AG09319 (cell line): ENCODE measurements at regions not wholly inside any gene's neighbourhood (a gene's known extent, or its start where the extent isn't known, plus 50 kb on each side); places are given as distances from the start of the nearest gene placed in this dataset.

Experiments used
- DNase-seq: peaks from one replicate; pipeline ENCODE4 v3.0.0-alpha.2; 2010; ENCODE audit warnings: low read depth; ENCODE audit errors: extremely low read depth
- TF ChIP-seq, protein P1 (sequence below): IDR thresholded peaks from 2 replicates; pipeline ENCODE4 v1.5.1; 2011; ENCODE audit warnings: low read depth, mild to moderate bottlenecking, inconsistent platforms, low read length, moderate library complexity

DNA sequence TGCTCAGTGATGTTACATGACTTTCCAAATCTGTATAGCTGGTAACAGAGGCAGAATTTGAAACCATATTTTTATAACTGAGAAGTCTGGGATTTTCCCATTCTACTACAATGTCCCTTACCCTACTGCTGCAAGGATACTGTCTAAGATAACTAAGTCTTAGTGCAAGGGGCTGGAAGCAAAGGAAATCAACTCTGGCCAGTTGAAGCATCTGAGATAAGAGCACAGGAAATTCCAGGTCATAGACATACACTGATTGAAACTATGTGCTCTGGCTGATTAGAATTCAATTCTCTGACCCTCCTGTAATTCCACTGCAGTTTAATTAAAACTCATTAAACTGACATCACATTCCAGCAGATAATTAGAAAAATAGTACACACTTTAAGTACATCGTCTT, 267.7 kb upstream of the C1orf87 start:
- TF ChIP-seq, protein P1, sequence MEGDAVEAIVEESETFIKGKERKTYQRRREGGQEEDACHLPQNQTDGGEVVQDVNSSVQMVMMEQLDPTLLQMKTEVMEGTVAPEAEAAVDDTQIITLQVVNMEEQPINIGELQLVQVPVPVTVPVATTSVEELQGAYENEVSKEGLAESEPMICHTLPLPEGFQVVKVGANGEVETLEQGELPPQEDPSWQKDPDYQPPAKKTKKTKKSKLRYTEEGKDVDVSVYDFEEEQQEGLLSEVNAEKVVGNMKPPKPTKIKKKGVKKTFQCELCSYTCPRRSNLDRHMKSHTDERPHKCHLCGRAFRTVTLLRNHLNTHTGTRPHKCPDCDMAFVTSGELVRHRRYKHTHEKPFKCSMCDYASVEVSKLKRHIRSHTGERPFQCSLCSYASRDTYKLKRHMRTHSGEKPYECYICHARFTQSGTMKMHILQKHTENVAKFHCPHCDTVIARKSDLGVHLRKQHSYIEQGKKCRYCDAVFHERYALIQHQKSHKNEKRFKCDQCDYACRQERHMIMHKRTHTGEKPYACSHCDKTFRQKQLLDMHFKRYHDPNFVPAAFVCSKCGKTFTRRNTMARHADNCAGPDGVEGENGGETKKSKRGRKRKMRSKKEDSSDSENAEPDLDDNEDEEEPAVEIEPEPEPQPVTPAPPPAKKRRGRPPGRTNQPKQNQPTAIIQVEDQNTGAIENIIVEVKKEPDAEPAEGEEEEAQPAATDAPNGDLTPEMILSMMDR: no peak
- DNase-seq: no peak

DNA sequence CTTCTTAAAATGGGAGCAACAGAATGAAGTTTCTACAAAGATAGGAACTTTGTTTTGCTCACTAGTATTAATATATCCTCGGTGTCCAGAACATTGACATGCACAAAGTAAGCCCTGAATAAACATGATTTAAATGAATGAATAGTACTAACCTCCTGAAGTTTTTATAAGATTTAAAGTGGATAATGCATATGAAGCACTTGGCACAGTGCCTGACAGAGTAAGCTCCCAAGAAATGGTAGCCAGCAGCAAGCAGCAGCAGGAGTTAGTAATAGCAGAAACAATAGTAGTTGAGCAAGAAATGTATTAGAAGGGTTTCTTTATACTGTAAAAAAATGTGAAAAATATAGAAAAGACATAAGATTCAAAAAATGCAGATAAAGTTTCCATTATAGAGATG, 258.1 kb upstream of the C1orf87 start:
- DNase-seq: no peak
- TF ChIP-seq, protein P1: no peak

GRCh38 chr1:60329651-60330050, 256.1 kb upstream of the C1orf87 start:
- TF ChIP-seq, protein P1: no peak
- DNase-seq: no peak

GRCh38 chr1:60311838-60312237, 238.3 kb upstream of the C1orf87 start:
- DNase-seq: no peak
- TF ChIP-seq, protein P1: no peak

DNA sequence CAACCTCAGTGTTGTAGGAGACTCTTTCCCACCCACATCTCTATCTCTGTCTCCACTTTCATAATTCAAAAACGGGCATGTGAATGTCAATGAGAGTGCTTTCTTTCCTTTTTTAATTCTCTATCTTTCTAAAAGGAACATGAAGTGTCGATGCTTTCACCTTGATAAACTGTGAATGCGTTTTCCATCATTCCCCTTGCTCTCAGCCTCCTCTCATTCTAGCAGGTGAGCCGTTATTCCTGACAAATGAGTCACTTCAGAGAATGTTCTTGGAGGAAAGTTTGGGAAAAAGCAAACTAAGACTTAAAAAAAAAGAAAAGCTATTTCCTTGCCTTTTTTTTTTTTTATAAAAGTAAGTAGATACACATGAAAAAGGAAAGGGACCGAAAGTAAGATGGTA, 226.0 kb upstream of the C1orf87 start:
- no peak for DNase-seq
- TF ChIP-seq, protein P1: no peak

DNA sequence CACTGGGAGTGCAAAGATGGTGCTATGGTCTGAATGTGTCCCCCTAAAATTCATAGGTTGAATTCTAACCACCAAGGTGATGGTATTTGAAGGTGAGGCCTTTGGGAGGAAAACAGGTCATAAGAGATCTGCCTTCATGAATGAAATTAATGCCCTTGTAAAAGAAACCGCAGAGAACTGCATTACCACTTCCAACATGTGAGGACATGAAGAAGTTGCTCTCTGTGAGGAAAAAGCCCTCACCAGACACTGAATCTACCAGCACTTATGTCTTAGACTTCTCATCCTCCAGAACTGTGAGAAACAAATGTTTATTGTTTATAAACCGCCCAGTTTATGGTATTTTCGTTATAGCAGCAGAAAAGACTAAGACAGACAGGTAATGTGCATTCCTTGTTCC, 224.7 kb upstream of the C1orf87 start:
- DNase-seq: no peak
- TF ChIP-seq, protein P1: no peak

DNA sequence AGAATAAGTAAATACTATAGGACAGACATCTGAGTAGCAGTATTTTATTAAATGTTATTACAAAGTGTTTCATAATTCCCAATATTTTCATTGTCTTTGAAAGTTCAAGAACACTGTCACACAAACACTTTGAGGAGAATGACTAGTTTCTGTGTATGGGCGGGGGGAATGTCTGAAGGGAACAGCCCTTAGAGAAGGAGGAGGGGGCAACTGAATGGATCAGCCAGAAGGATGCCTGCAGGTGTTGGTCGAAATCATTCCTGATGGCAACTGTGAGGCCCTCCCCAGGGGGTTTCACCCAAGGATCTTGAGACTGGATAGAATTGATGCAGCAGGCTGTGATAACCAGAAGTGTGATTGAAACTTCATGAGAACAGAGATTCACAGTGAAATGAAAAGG, 223.2 kb upstream of the C1orf87 start:
- TF ChIP-seq, protein P1: no peak
- DNase-seq: no peak
